ENCODE measurements at regions not wholly inside any gene's neighbourhood (a gene's known extent, or its start where the extent isn't known, plus 50 kb on each side); places are given as distances from the start of the nearest gene placed in this dataset.

DNA sequence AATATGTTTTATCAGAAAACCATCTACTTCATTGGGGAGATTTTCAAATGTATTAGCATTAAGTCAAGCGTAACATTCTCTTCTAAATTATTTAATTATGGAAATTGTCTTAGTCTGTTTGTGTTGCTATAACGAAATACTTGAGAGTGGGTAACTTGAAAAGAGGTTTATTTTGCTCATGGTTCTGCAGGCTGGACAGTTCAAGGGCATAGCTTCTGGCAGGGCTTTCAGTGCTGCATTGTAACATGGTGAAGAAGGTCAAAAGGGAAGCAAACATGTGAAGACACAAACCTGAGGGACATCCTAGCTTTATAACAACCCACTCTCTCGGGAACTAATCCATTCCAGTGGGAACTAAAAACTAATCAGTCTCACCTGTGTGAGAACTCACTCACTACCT, 84.3 kb upstream of the TMPO start:
- Histone ChIP-seq H3K27me3 (ENCODE audit: low read depth, low read length) (peaks cover 18% of the 10 kb centered on the region; the same call in 1 of the 2 replicates), H4K20me1 (ENCODE audit: insufficient read depth, low read length) (no peaks in the 10 kb centered on the region)

DNA sequence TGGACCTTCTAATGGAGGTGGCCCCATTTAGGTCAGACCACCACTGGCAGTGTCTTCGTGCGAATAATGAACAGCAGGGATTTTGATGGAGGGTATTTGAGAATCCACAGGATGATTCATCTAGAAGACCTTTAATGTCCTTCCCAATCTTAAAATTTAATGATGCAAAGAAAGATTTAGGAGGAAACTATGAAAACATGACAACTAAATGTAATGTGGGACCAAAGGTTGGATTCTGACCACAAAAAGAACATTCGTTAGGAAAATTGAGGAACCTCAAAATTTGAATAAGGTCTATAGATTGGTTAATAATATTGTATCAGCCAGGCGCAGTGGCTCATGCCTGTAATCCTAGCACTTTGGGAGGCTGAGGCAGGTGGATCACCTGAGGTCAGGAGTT, 78.2 kb upstream of the TMPO start:
- Histone ChIP-seq H3K36me3 (replicated peaks; ENCODE audit: low read depth, low read length) (no peaks in the 10 kb centered on the region), H3K4me2 (ENCODE audit: low read length) (no peak overlapping the region)

More for the DNA sequence above, 84.3 kb upstream of the TMPO start:
- Histone ChIP-seq H3K9me3 (ENCODE audit: insufficient read depth, low read length) (no peaks in the 10 kb centered on the region), H3K4me2 (ENCODE audit: low read length) (no peak overlapping the region), H2AFZ (ENCODE audit: low read depth, low read length) (no peak overlapping the region), H3K4me3 (ENCODE audit: low read length) (no peak overlapping the region), H3K36me3 (replicated peaks; ENCODE audit: low read depth, low read length) (no peaks in the 10 kb centered on the region), H3K4me1 (ENCODE audit: low read length) (no peaks in the 10 kb centered on the region), H3K27ac (ENCODE audit: low read length) (no peak overlapping the region), H3K9ac (ENCODE audit: low read length) (no peak overlapping the region), H3K79me2 (ENCODE audit: low read length) (no peaks in the 10 kb centered on the region)
- TF ChIP-seq EZH2phosphoT487 (IDR thresholded peaks at IDR 0.05; ENCODE audit: low read depth) = no peak

DNA sequence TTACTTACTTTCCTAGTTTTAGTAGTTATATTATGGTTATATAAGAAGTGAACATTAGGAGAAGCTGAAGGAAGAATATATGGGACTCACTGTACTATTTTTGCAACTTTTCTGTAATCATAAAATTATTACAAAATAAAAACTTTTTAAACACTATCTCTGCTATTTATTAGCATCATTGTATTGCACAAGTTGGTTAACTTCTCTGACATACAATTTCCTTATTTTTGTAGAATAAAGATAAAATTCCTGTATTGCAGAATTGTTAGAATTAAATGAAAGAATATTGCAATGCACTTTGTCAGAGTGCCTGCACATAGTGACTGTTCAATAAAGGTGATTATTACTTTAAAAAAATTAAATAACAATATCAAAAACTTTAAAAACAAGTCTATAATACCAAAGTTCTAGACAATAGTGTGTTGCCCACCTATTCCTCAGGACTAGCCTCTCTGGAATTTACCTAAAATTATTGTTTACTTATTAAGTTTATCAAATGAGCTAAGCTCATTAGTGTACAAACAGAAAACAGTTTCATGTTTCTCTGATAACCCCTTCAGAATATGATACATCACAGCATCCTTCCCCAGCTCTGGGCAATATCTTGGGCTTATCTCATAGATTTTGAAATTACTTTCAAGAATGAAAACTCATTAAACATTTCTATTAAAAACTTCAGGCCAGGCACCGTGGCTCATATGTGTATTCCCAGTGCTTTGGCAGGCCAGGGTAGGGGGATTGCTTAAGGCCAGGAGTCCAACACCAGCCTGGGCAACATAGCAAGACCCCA, 77.4 kb upstream of the TMPO start:
- Histone ChIP-seq H3K36me3 (replicated peaks; ENCODE audit: low read depth, low read length) (no peaks in the 10 kb centered on the region), H2AFZ (ENCODE audit: low read depth, low read length) (no peak overlapping the region), H3K9me3 (ENCODE audit: insufficient read depth, low read length) (no peaks in the 10 kb centered on the region), H3K9ac (ENCODE audit: low read length) (no peak overlapping the region), H4K20me1 (ENCODE audit: insufficient read depth, low read length) (no peaks in the 10 kb centered on the region), H3K4me2 (ENCODE audit: low read length) (no peak overlapping the region), H3K4me3 (ENCODE audit: low read length) (no peak overlapping the region), H3K27me3 (ENCODE audit: low read depth, low read length) (peaks cover 24% of the 10 kb centered on the region), H3K79me2 (ENCODE audit: low read length) (no peaks in the 10 kb centered on the region), H3K27ac (ENCODE audit: low read length) (no peak overlapping the region), H3K4me1 (ENCODE audit: low read length) (no peaks in the 10 kb centered on the region)
- TF ChIP-seq, protein P1, sequence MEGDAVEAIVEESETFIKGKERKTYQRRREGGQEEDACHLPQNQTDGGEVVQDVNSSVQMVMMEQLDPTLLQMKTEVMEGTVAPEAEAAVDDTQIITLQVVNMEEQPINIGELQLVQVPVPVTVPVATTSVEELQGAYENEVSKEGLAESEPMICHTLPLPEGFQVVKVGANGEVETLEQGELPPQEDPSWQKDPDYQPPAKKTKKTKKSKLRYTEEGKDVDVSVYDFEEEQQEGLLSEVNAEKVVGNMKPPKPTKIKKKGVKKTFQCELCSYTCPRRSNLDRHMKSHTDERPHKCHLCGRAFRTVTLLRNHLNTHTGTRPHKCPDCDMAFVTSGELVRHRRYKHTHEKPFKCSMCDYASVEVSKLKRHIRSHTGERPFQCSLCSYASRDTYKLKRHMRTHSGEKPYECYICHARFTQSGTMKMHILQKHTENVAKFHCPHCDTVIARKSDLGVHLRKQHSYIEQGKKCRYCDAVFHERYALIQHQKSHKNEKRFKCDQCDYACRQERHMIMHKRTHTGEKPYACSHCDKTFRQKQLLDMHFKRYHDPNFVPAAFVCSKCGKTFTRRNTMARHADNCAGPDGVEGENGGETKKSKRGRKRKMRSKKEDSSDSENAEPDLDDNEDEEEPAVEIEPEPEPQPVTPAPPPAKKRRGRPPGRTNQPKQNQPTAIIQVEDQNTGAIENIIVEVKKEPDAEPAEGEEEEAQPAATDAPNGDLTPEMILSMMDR (IDR thresholded peaks at IDR 0.05; ENCODE audit: low read depth, low read length) = no peak
- no peak for TF ChIP-seq EZH2phosphoT487 (IDR thresholded peaks at IDR 0.05; ENCODE audit: low read depth)

More for the DNA sequence above, 78.2 kb upstream of the TMPO start:
- Histone ChIP-seq H3K4me3 (ENCODE audit: low read length) (no peak overlapping the region), H3K79me2 (ENCODE audit: low read length) (no peaks in the 10 kb centered on the region), H3K9me3 (ENCODE audit: insufficient read depth, low read length) (no peaks in the 10 kb centered on the region), H3K27me3 (ENCODE audit: low read depth, low read length) (peaks cover 24% of the 10 kb centered on the region), H4K20me1 (ENCODE audit: insufficient read depth, low read length) (no peaks in the 10 kb centered on the region), H3K27ac (ENCODE audit: low read length) (no peak overlapping the region), H3K4me1 (ENCODE audit: low read length) (no peaks in the 10 kb centered on the region), H2AFZ (ENCODE audit: low read depth, low read length) (no peak overlapping the region), H3K9ac (ENCODE audit: low read length) (no peak overlapping the region)
- no peak for TF ChIP-seq EZH2phosphoT487 (IDR thresholded peaks at IDR 0.05; ENCODE audit: low read depth)
- TF ChIP-seq, protein P1 (IDR thresholded peaks at IDR 0.05; ENCODE audit: low read depth, low read length) = no peak

DNA sequence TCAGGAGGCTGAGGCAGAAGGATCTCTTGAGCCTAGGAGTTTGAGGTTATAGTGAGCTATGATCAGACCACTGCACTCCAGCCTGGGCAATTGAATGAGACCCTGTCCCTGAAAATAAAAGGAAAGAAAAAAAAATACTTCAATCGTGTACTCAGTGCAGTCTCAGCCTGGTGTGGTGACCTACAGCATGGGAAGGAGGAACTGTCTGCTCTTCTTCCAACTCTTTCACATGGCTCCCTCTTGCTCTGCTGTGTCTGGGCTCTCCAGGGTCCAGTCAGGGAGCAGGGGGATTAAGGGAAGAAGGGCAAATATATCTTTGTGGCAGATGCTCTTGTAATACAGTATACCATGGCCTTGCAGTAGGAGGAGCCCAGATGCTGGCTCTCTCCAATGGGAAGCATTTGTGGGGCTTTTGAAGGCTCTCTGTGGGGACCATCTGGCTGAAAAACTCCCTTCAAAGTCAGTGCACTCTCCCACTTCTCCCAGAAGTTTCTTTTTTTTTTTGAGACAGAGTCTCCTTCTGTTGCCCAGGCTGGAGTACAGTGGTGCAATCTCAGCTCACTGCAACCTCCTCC, 76.6 kb upstream of the TMPO start:
- no peak for TF ChIP-seq EZH2phosphoT487 (IDR thresholded peaks at IDR 0.05; ENCODE audit: low read depth)
- TF ChIP-seq, protein P1 (IDR thresholded peaks at IDR 0.05; ENCODE audit: low read depth, low read length) = no peak

More for the DNA sequence above, 76.6 kb upstream of the TMPO start:
- Histone ChIP-seq H3K27ac (ENCODE audit: low read length) (no peak overlapping the region), H3K4me3 (ENCODE audit: low read length) (no peak overlapping the region), H4K20me1 (ENCODE audit: insufficient read depth, low read length) (no peaks in the 10 kb centered on the region), H3K79me2 (ENCODE audit: low read length) (no peaks in the 10 kb centered on the region), H3K4me2 (ENCODE audit: low read length) (no peak overlapping the region), H2AFZ (ENCODE audit: low read depth, low read length) (no peak overlapping the region), H3K9me3 (ENCODE audit: insufficient read depth, low read length) (no peaks in the 10 kb centered on the region), H3K36me3 (replicated peaks; ENCODE audit: low read depth, low read length) (no peaks in the 10 kb centered on the region), H3K9ac (ENCODE audit: low read length) (no peak overlapping the region), H3K4me1 (ENCODE audit: low read length) (no peaks in the 10 kb centered on the region), H3K27me3 (ENCODE audit: low read depth, low read length) (peaks cover 24% of the 10 kb centered on the region)

Measured in OCI-LY3 (cell line).